GM12878 (cell line): ENCODE measurements at regions not wholly inside any gene's neighbourhood (a gene's known extent, or its start where the extent isn't known, plus 50 kb on each side); places are given as distances from the start of the nearest gene placed in this dataset.

Source experiments
- ATAC-seq: fragments of 200-7000 bp; cut with Tn5 transposase; 3 replicates; pipeline ENCODE4 v1.9.1; 2020; ENCODE audit warnings: mild to moderate bottlenecking, moderate library complexity
- BruUV-seq: library from RNA; stranded (reverse); fragments of 400-500 nt; replicated peaks from 2 replicates; lab custom pipeline; 2021; lab: Mats Ljungman, UMichigan
- CTCF ChIA-PET: fragments of 300-600 bp; sonication (Branson Sonifier 250); formaldehyde crosslinking; extraction: SDS; loops from one replicate; lab custom pipeline; 2021; ENCODE audit warnings: inconsistent platforms; lab: Yijun Ruan, JAX
- POLR2A ChIA-PET: fragments of 350-600 bp; formaldehyde crosslinking; extraction: SDS; loops from one replicate; lab custom pipeline; 2021; ENCODE audit warnings: inconsistent platforms; lab: Charles Lee
- RAD21 ChIA-PET: fragments of 300-600 bp; sonication (Branson Sonifier 250); formaldehyde crosslinking; loops from one replicate; lab custom pipeline; 2023; ENCODE audit warnings: antibody characterized with exemption; ENCODE audit not compliant: unreplicated experiment; lab: Charles Lee
- SMC1A ChIA-PET: fragments of 300-600 bp; sonication (Branson Sonifier 250); formaldehyde crosslinking; loops from one replicate; lab custom pipeline; 2023; ENCODE audit not compliant: unreplicated experiment, uncharacterized antibody; lab: Charles Lee
- DNase-seq: peaks from one replicate; pipeline ENCODE4 v3.0.0-alpha.2; 2011; ENCODE audit warnings: low read depth, low spot score
- FAIRE-seq: peaks from 3 replicates; lab custom pipeline; 2011; peaks lifted over from hg19 to GRCh38; lab: Jason Lieb, UNC
- H2AFZ ChIP-seq: 2 replicates; pipeline ENCODE4 v1.6.0; 2011; ENCODE audit warnings: low read depth, low read length, control low read depth; ENCODE audit not compliant: control insufficient read depth
- H3K27ac ChIP-seq: 2 replicates; pipeline ENCODE4 v1.5.1; 2011; ENCODE audit warnings: control low read depth; ENCODE audit not compliant: control insufficient read depth, insufficient read depth
- H3K27me3 ChIP-seq, 2 experiments: replicated peaks in 1 of 2; 2 replicates each; pipeline versions ENCODE4 v1.6.0 to v1.6.1; 2011; ENCODE audit warnings: low read length in 1 of 2; ENCODE audit not compliant: control insufficient read depth in 2 of 2, insufficient read depth in 2 of 2
- H3K36me3 ChIP-seq, 2 experiments: 2 replicates each; pipeline ENCODE4 v1.5.1; 2011; ENCODE audit warnings: low read length in 1 of 2; ENCODE audit not compliant: control insufficient read depth in 2 of 2, insufficient read depth in 2 of 2
- H3K4me1 ChIP-seq: 2 replicates; pipeline ENCODE4 v1.6.1; 2011; ENCODE audit warnings: mild to moderate bottlenecking, low read length, moderate library complexity, mixed read lengths; ENCODE audit not compliant: control insufficient read depth, insufficient read depth
- H3K4me2 ChIP-seq: 2 replicates; pipeline ENCODE4 v1.6.0; 2011; ENCODE audit warnings: control low read depth; ENCODE audit not compliant: control insufficient read depth, insufficient read depth
- H3K4me3 ChIP-seq: fragments of 200-600 bp; sonication (generic); 2 replicates; pipeline ENCODE4 v1.5.1; 2016
- H3K79me2 ChIP-seq: 2 replicates; pipeline ENCODE4 v1.6.0; 2011; ENCODE audit warnings: low read length; ENCODE audit not compliant: control insufficient read depth, insufficient read depth
- H3K9ac ChIP-seq: 2 replicates; pipeline ENCODE4 v1.8.0; 2011; ENCODE audit warnings: low read length, control low read depth, mixed read lengths; ENCODE audit not compliant: control insufficient read depth, insufficient read depth
- H3K9me3 ChIP-seq: replicated peaks from 3 replicates; pipeline ENCODE4 v1.5.1; 2011; ENCODE audit warnings: mild to moderate bottlenecking, low read length; ENCODE audit not compliant: control insufficient read depth, insufficient read depth
- H4K20me1 ChIP-seq: 2 replicates; pipeline ENCODE4 v1.6.0; 2011; ENCODE audit not compliant: control insufficient read depth, insufficient read depth
- ATF3 ChIP-seq: IDR thresholded peaks from 2 replicates; pipeline ENCODE4 v1.6.1; 2011; ENCODE audit warnings: low read depth, mild to moderate bottlenecking, low read length, moderate library complexity, borderline replicate concordance; ENCODE audit errors: extremely low read depth
- BCL3 ChIP-seq: IDR thresholded peaks from 2 replicates; pipeline ENCODE4 v1.6.1; 2011; ENCODE audit warnings: borderline replicate concordance, low read depth, mild to moderate bottlenecking, moderate library complexity, low read length; ENCODE audit not compliant: insufficient read depth, poor library complexity, severe bottlenecking
- ELK1 ChIP-seq: IDR thresholded peaks from 2 replicates; pipeline ENCODE4 v1.6.1; 2012; ENCODE audit warnings: low read depth, low read length, improper control_type of control experiment
- ETV6 ChIP-seq, 2 experiments: fragments of 450-650 bp in 1 of 2; IDR thresholded peaks in 1 of 2; conservative IDR thresholded peaks in 1 of 2; 2 replicates each; pipeline ENCODE4 v1.6.1; 2014; ENCODE audit warnings: antibody characterized with exemption in 1 of 2, borderline replicate concordance in 1 of 2, low read depth in 1 of 2, mild to moderate bottlenecking in 1 of 2, moderate library complexity in 1 of 2
- KAT2A ChIP-seq: conservative IDR thresholded peaks from 2 replicates; pipeline ENCODE4 v1.6.1; 2011; ENCODE audit warnings: low read depth, low read length; ENCODE audit not compliant: control insufficient read depth
- MYC ChIP-seq: IDR thresholded peaks from 2 replicates; pipeline ENCODE4 v1.6.1; 2011; ENCODE audit warnings: mild to moderate bottlenecking, low read length, moderate library complexity, inconsistent platforms; ENCODE audit not compliant: insufficient read depth, insufficient replicate concordance, insufficient read length, severe bottlenecking
- NFYA ChIP-seq: IDR thresholded peaks from 2 replicates; pipeline ENCODE4 v1.6.1; 2011; ENCODE audit warnings: low read depth, mild to moderate bottlenecking, low read length, improper control_type of control experiment, borderline replicate concordance
- NR2C2 ChIP-seq: IDR thresholded peaks from 2 replicates; pipeline ENCODE4 v1.6.1; 2011; ENCODE audit warnings: borderline replicate concordance, low read depth; ENCODE audit not compliant: control insufficient read depth, insufficient read length
- USF2 ChIP-seq: IDR thresholded peaks from 2 replicates; pipeline ENCODE4 v1.6.1; 2011; ENCODE audit warnings: low read depth, low read length, improper control_type of control experiment, borderline replicate concordance
- WGBS: methylation state at CpG from one replicate; pipeline ENCODE4 v1.1.6; 2016; ENCODE audit warnings: low lambda C conversion rate; ENCODE audit not compliant: insufficient replicate concordance, insufficient coverage; ENCODE audit errors: missing lambda C conversion rate; 5-methylcytosine and 5-hydroxymethylcytosine counted together
- in situ Hi-C: fragments of 300-500 bp; cut with MboI; formaldehyde crosslinking; loops from 9 replicates; pipeline ENCODE4 v1.14.3; 2018; ENCODE audit warnings: mixed read lengths
- intact Hi-C: fragments of 100-400 bp; cut with micrococcal nuclease; formaldehyde crosslinking; loops from one replicate; pipeline ENCODE4 v1.14.2; 2022; ENCODE audit not compliant: unreplicated experiment
- TF ChIP-seq, protein P1 (sequence below): IDR thresholded peaks from 2 replicates; pipeline ENCODE4 v1.6.1; 2012; ENCODE audit warnings: improper control_type of control experiment, low read depth, low read length; ENCODE audit not compliant: insufficient replicate concordance
- TF ChIP-seq, protein P2 (sequence below): fragments of 450-650 bp; conservative IDR thresholded peaks from 2 replicates; pipeline ENCODE4 v1.6.1; 2017; ENCODE audit warnings: mild to moderate bottlenecking, moderate library complexity

DNA sequence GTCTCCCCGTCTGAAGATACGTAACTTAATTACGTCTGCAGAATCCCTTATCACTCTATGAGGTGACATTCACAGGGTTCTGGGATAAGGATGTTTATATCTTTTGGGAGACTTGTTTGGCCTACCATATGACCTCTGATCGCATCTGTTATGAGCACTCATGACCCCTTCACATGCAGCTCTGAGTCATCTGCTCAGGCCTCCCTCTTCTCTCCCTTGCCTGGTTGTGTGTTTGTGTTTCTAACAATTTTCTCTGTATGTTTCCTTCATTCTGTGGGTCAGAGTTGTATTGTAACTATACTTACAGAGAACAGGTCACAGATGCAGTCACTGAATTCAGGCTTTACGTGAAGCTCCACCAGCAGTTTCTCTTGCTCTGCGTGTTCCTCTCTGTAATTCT is 330.6 kb downstream of the TENT4A start:
- SMC1A ChIA-PET = no interaction called here
- Histone ChIP-seq H3K36me3 (no peaks in the 10 kb centered on the region), H3K27me3 (no peaks in the 10 kb centered on the region), H3K4me1 (no peaks in the 10 kb centered on the region), H3K4me3 (no peak overlapping the region), H3K27ac (no peak overlapping the region), H2AFZ (no peak overlapping the region), H4K20me1 (no peaks in the 10 kb centered on the region), H3K4me2 (no peak overlapping the region), H3K79me2 (no peaks in the 10 kb centered on the region), H3K9me3 (no peaks in the 10 kb centered on the region), H3K9ac (no peak overlapping the region)
- CTCF ChIA-PET = no interaction called here
- DNase-seq (no peak), FAIRE-seq (no peak), ATAC-seq (no peak)
- RAD21 ChIA-PET = no interaction called here
- POLR2A ChIA-PET = no interaction called here
- intact Hi-C loops (no loop called here), in situ Hi-C loops (no loop called here)
- WGBS = 46% methylated on average over 6 of the region's 6 CpGs
- BruUV-seq = no TSS peak
- no peak for TF ChIP-seq MYC
- TF ChIP-seq NFYA = no peak
- TF ChIP-seq USF2 = no peak
- no peak for TF ChIP-seq KAT2A
- TF ChIP-seq NR2C2 = no peak
- no peak for TF ChIP-seq BCL3
- no peak for TF ChIP-seq ETV6 (conservative IDR thresholded peaks at IDR 0.05 in 1 of 2, IDR thresholded peaks at IDR 0.05 in 1 of 2; ENCODE audit: borderline replicate concordance in 1 of 2, low read depth in 1 of 2)
- TF ChIP-seq, protein P1, sequence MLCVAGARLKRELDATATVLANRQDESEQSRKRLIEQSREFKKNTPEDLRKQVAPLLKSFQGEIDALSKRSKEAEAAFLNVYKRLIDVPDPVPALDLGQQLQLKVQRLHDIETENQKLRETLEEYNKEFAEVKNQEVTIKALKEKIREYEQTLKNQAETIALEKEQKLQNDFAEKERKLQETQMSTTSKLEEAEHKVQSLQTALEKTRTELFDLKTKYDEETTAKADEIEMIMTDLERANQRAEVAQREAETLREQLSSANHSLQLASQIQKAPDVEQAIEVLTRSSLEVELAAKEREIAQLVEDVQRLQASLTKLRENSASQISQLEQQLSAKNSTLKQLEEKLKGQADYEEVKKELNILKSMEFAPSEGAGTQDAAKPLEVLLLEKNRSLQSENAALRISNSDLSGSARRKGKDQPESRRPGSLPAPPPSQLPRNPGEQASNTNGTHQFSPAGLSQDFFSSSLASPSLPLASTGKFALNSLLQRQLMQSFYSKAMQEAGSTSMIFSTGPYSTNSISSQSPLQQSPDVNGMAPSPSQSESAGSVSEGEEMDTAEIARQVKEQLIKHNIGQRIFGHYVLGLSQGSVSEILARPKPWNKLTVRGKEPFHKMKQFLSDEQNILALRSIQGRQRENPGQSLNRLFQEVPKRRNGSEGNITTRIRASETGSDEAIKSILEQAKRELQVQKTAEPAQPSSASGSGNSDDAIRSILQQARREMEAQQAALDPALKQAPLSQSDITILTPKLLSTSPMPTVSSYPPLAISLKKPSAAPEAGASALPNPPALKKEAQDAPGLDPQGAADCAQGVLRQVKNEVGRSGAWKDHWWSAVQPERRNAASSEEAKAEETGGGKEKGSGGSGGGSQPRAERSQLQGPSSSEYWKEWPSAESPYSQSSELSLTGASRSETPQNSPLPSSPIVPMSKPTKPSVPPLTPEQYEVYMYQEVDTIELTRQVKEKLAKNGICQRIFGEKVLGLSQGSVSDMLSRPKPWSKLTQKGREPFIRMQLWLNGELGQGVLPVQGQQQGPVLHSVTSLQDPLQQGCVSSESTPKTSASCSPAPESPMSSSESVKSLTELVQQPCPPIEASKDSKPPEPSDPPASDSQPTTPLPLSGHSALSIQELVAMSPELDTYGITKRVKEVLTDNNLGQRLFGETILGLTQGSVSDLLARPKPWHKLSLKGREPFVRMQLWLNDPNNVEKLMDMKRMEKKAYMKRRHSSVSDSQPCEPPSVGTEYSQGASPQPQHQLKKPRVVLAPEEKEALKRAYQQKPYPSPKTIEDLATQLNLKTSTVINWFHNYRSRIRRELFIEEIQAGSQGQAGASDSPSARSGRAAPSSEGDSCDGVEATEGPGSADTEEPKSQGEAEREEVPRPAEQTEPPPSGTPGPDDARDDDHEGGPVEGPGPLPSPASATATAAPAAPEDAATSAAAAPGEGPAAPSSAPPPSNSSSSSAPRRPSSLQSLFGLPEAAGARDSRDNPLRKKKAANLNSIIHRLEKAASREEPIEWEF = no peak
- no peak for TF ChIP-seq ELK1
- no peak for TF ChIP-seq ATF3
- TF ChIP-seq, protein P2, sequence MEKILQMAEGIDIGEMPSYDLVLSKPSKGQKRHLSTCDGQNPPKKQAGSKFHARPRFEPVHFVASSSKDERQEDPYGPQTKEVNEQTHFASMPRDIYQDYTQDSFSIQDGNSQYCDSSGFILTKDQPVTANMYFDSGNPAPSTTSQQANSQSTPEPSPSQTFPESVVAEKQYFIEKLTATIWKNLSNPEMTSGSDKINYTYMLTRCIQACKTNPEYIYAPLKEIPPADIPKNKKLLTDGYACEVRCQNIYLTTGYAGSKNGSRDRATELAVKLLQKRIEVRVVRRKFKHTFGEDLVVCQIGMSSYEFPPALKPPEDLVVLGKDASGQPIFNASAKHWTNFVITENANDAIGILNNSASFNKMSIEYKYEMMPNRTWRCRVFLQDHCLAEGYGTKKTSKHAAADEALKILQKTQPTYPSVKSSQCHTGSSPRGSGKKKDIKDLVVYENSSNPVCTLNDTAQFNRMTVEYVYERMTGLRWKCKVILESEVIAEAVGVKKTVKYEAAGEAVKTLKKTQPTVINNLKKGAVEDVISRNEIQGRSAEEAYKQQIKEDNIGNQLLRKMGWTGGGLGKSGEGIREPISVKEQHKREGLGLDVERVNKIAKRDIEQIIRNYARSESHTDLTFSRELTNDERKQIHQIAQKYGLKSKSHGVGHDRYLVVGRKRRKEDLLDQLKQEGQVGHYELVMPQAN = no peak
